ENCODE measurements at regions not wholly inside any gene's neighbourhood (a gene's known extent, or its start where the extent isn't known, plus 50 kb on each side); places are given as distances from the start of the nearest gene placed in this dataset.
"Not testable (repeated sequence)": the region's sequence is repeated elsewhere in the genome, so short reads cannot be mapped to it uniquely, and the experiment has no call there.

DNA sequence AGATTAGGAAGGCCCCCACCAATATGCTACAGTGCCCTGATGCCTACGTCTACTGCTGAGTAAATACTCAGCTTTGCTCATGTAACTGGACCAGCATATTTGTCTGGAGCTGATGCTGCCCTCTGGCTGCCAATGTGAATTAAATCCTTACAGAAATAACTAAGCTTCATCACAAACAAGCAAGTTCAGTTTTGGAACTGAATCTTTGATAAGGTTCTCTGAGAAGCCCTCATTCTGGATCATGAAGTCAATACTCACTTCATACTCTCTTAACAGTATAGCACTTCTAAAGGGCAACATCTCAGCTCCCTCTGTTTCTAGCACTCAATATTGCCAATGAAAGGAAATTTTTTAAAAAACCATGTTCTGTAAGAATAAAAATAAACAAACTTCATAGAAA lies 246.7 kb downstream of the ETV1 start:
- DNase-seq = no peak

DNA sequence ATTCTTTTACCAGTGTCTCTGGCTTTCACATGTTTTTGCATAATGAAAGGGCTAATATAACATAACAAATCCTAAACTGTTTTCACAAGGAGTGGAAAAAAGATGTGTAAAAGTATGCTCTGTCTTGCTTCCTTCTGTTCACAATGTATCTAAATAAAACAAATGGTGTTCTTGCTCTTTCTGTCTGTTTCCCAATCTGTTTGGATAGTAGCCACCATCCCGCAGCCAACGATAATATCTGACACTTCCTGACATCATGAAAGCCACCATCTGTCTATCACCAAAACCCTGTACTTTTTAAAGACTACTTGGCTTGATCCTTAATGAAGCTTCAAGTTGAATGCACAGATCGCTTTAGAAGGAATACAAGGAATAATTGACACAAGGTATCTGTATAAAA lies 246.2 kb downstream of the ETV1 start:
- DNase-seq = no peak

GRCh38 chr7:13745530-13745929 lies 243.9 kb downstream of the ETV1 start:
- DNase-seq = no peak

DNA sequence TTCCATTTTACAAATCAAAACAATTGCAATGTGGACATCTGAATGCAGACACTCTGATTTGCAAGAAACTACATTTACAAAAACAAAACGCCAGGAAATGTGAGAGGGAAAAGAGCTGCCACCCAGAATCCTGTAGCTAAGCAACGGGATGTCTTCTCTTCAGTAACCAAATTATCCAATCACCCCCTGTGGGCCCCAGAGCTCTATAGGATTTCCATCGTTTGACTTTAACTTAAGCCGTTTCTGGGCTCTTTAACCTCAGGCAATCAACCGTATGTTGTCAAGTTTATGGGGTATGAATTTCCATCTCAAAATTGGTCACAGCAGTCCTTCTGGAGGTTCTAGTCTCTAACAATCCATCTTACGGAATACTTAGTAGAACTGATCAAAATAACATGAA lies 240.5 kb downstream of the ETV1 start:
- no peak for DNase-seq

- no peak for DNase-seq
These were observed 239.8 kb downstream of the ETV1 start for GRCh38 chr7:13749636-13750035.

DNA sequence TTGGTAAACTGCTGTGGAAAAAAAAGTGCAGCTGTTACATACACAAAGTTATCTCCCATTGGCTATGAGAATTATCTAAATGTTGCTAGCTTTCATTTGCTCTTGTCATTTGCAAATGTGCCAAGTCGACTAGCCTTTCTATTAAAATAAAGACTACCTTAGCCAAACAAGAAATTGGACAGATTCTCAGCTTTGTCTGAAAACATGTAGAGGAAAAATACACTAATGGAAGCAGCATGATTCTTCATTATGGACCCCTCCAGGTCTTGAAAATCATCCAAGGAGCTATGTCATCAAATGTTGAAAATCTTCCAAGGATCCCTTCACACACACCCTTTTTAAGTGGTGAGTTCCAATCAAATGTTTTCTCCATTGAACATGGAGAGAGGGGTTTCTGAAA lies 237.7 kb downstream of the ETV1 start:
- DNase-seq = no peak

GRCh38 chr7:13757841-13758240 lies 231.6 kb downstream of the ETV1 start:
- no peak for DNase-seq

DNA sequence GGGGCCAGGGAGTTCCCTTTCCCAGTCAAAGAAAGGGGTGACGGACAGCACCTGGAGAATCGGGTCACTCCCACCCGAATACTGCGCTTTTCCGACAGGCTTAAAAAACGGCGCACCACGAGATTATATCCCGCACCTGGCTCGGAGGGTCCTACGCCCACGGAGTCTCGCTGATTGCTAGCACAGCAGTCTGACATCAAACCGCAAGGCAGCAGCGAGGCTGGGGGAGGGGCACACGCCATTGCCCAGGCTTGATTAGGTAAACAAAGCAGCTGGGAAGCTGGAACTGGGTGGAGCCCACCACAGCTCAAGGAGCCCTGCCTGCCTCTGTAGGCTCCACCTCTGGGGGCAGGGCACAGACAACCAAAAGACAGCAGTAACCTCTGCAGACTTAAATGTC lies 223.6 kb downstream of the ETV1 start:
- DNase-seq = not testable (repeated sequence)

GRCh38 chr7:13770305-13770704 lies 219.2 kb downstream of the ETV1 start:
- no peak for DNase-seq

GRCh38 chr7:13774976-13775375 lies 214.5 kb downstream of the ETV1 start:
- DNase-seq = no peak

GRCh38 chr7:13777242-13777641 lies 212.2 kb downstream of the ETV1 start:
- no peak for DNase-seq

GRCh38 chr7:13778967-13779366 lies 210.5 kb downstream of the ETV1 start:
- DNase-seq = no peak

GRCh38 chr7:13790611-13791010 lies 198.9 kb downstream of the ETV1 start:
- DNase-seq = no peak

DNA sequence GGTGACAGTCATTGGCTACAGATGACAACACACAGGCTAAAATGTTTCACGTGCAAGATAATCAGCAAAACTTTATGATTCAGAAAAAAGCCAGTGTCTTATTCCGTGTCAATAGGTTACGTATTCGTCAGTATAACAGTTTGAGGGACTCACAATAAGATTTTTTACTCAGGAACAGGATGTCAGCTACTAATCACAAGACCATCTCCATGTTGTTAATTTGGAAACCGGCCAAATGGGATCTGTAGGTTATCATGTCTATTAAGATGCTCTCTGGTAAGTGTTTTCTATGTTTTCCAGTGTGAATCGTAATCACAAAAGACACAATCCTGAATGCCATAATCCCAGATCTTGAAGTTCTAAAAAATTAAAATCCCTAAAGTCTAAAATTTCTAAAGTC lies 197.3 kb downstream of the ETV1 start:
- DNase-seq = no peak

DNA sequence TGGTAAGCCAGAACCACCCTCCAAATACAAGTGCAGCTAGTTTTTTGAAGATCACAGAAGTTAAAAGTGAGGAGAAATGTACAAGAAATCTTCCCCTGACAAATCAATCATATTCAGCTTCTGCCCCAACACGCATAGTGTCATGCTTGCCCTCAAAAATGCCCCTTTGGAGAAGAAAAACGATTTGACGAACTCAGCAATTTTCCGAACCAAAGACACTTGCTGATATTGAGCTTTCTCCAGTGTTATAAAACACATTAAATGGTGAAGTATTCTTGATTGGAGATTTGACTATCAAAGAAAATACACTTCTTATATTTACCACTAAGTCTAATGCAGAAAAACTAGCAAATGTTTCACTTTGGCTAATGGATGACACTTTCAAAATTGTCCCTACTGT lies 195.5 kb downstream of the ETV1 start:
- no peak for DNase-seq

GRCh38 chr7:13794581-13794980 lies 194.9 kb downstream of the ETV1 start:
- no peak for DNase-seq

DNA sequence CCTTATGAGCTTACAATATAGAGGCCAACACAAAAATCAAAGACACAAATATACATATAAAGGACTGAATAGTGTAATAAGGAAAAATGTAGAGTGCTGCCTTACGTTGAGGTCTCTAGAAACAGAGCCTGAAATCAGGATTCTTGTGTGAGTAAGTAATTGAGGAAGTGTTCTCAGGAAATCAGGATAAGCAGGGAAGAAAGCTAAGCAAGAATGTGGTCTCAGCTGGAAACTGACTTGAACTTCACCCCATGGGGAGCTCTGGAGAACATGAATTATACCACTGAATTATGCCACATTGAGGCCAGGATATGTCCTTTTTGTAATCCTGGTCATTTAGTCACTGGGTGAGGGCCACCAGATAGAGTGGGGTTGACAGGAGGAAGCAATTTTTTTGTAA lies 191.9 kb downstream of the ETV1 start:
- no peak for DNase-seq

DNA sequence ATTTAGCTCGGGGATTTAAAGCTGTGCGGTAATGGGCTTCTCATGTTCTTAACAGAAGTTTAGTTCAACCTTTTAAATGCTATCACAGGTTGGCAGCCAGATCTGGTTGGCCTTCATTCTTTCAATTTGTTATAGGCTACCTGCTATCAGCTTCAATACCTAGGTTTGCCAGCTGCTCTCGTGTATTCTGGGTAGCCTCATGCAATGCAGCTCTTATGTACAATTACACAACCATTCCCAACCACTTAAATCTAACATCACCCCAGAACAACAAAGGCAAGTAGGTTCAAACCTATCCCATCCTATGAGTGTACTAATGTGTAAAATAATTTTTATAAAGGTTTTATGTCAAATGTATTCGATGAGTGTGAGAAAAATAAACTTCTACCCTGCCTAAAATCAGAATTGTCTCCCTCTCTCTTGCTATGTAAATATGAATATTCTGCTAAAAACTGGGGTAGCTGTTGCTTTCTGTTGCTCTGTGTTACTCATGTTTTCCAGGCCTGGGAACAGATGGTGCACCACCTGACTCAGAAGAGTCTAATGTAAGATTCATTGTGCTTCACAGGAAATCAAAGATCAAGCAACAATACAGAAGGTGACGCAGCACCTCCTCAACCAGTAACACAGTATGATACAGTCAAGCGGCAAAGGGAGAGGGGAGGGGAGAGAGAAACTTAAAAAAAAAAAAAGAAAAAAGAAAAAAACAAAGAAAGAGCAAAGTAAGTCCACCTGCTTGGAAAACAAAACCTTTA lies 188.6 kb downstream of the ETV1 start:
- no peak for DNase-seq

DNA sequence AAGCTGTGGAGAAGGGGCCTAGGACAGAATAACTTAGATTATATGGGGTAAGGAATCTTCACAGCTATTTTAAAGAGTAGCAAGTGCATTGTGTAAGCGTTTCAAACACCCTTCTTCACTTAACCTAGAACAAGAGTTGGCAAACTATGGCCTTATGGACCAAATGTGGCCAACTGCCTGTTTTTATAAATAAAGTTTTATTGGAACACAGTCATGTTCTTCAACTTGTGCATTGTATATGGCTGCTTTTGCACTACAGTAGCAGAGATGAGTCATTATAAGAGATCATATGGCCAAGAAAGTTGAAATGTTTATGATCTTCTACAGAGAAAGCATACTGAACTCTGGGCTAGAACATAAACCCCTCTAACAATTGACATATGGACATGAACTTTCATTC lies 187.8 kb downstream of the ETV1 start:
- DNase-seq = no peak

DNA sequence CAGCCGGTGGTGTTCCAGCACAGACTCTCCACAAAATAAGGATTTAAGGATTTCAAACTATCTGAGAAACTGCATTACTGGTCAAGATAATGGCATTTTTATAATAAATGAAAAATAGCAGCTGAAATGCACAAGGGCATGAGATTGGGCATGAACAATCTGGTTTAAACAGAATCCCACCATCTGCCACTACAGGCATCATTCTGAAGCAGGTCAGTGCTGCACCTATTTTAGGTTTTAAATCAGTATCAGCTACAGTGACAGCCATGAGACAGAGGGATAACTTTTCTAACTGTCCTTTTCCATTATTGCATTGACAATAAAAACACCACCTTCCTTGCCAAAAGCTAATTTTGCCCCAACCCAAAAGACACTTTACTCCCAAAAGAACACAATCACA lies 186.8 kb downstream of the ETV1 start:
- DNase-seq = no peak

- DNase-seq = no peak
These were observed 186.3 kb downstream of the ETV1 start for GRCh38 chr7:13803134-13803533.

GRCh38 chr7:13806089-13806867 lies 183.2 kb downstream of the ETV1 start:
- peak; percentile 4 for DNase-seq

DNA sequence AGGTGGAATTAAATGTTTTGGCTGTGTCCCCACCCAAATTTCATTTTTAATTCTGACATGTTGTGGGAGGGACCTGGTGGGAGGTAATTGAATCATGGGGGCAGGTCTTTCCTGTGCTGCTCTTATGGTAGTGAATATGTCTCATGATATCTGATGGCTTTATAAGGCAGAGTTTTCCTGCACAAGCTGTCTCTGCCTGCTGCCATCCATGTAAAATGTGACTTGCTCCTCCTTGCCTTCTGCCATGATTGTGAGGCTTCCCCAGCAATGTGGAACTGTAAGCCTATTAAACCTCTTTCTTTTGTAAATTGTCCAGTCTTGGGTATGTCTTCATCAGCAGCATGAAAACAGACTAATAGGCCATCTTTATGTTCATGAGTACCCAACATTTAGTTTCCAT lies 172.2 kb downstream of the ETV1 start:
- DNase-seq = not testable (repeated sequence)

- no peak for DNase-seq
These were observed 168.2 kb downstream of the ETV1 start for GRCh38 chr7:13821152-13821787.
